Sciatic nerve (tissue), 1 donor: ENCODE measurements at regions not wholly inside any gene's neighbourhood (a gene's known extent, or its start where the extent isn't known, plus 50 kb on each side); places are given as distances from the start of the nearest gene placed in this dataset.

ENCODE experiments used
- microRNA-seq: library from miRNA; unstranded; fragments of <30 nt; microRNA quantifications from one replicate; pipeline ENCODE4 v1.2.0, GENCODE V29; 2020
- donor health status: DM: no; HTN: no; CAD: no.

Small RNA genes in the stretch of these regions (microRNA-seq; reads per million reads assigned to microRNA genes)
- gene MIR205, result 9.8 reads per million, percentile 24 among the genes with 10 or more reads in this experiment
